ENCODE measurements at regions not wholly inside any gene's neighbourhood (a gene's known extent, or its start where the extent isn't known, plus 50 kb on each side); places are given as distances from the start of the nearest gene placed in this dataset.

DNA sequence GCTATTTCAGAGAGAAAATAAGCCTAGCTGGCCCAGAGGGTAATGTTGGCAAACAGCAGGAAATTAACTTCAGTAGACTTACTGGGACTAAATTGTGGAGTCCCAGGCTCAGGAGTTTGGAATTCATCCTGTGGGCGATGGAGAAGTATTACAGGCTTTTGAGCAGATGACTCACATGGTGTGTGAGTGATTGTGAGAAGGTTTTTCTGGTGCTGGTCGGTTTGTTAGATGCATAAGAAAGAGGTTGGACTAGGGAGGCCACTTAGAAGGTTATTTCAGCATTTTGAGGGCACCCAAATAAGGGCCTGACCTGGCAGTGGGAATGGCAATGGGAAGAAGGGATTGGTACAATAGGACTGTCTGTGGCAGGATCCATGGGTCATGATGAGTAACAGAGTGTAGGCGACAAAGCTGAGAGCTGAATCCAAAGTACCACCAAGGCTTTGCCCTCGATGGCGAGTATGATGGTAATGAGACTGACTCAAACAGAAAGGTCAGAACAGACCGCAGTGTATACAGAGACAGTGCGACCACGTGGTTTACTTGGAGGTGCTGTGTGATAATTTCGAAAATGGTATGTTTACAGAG lies 69.2 kb upstream of the KIF26B start:
- Histone ChIP-seq H3K27me3 (ENCODE audit: insufficient read depth, low read depth, low read length) (no peaks in the 10 kb centered on the region), H3K9me3 (ENCODE audit: low read length) (no peaks in the 10 kb centered on the region), H3K36me3 (ENCODE audit: insufficient read depth, low read length) (no peaks in the 10 kb centered on the region), H3K9ac (ENCODE audit: low read length) (no peak overlapping the region), H3F3A (ENCODE audit: insufficient read depth, low read length, poor library complexity, severe bottlenecking) (no peaks in the 10 kb centered on the region), H3K4me2 (ENCODE audit: low read length) (no peak overlapping the region), H3K79me2 (replicated peaks; ENCODE audit: insufficient read depth, low read length) (no peaks in the 10 kb centered on the region), H3K9me2 (ENCODE audit: insufficient read depth, low read length) (no peaks in the 10 kb centered on the region), H3K4me3 (ENCODE audit: low read length) (no peak overlapping the region), H4K20me1 (ENCODE audit: insufficient read depth) (no peaks in the 10 kb centered on the region), H2AFZ (ENCODE audit: low read depth, low read length) (no peak overlapping the region), H3K27ac (ENCODE audit: low read length) (no peak overlapping the region)
- TF ChIP-seq, protein P1, sequence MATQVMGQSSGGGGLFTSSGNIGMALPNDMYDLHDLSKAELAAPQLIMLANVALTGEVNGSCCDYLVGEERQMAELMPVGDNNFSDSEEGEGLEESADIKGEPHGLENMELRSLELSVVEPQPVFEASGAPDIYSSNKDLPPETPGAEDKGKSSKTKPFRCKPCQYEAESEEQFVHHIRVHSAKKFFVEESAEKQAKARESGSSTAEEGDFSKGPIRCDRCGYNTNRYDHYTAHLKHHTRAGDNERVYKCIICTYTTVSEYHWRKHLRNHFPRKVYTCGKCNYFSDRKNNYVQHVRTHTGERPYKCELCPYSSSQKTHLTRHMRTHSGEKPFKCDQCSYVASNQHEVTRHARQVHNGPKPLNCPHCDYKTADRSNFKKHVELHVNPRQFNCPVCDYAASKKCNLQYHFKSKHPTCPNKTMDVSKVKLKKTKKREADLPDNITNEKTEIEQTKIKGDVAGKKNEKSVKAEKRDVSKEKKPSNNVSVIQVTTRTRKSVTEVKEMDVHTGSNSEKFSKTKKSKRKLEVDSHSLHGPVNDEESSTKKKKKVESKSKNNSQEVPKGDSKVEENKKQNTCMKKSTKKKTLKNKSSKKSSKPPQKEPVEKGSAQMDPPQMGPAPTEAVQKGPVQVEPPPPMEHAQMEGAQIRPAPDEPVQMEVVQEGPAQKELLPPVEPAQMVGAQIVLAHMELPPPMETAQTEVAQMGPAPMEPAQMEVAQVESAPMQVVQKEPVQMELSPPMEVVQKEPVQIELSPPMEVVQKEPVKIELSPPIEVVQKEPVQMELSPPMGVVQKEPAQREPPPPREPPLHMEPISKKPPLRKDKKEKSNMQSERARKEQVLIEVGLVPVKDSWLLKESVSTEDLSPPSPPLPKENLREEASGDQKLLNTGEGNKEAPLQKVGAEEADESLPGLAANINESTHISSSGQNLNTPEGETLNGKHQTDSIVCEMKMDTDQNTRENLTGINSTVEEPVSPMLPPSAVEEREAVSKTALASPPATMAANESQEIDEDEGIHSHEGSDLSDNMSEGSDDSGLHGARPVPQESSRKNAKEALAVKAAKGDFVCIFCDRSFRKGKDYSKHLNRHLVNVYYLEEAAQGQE (IDR thresholded peaks at IDR 0.05; ENCODE audit: borderline replicate concordance), result no peak
- TF ChIP-seq EP300 (conservative IDR thresholded peaks at IDR 0.05; ENCODE audit: poor library complexity, severe bottlenecking) (no peak), RAD21 (conservative IDR thresholded peaks at IDR 0.05) (no peak), MXI1 (conservative IDR thresholded peaks at IDR 0.05; ENCODE audit: poor library complexity, severe bottlenecking) (no peak), POLR2AphosphoS5 (IDR thresholded peaks at IDR 0.05) (no peak), EZH2 (IDR thresholded peaks at IDR 0.05; ENCODE audit: borderline replicate concordance, insufficient read depth, low read length, poor library complexity, severe bottlenecking) (no peak), TAF1 (IDR thresholded peaks at IDR 0.05; ENCODE audit: low read depth) (no peak), SMC3 (conservative IDR thresholded peaks at IDR 0.05; ENCODE audit: poor library complexity) (no peak)

DNA sequence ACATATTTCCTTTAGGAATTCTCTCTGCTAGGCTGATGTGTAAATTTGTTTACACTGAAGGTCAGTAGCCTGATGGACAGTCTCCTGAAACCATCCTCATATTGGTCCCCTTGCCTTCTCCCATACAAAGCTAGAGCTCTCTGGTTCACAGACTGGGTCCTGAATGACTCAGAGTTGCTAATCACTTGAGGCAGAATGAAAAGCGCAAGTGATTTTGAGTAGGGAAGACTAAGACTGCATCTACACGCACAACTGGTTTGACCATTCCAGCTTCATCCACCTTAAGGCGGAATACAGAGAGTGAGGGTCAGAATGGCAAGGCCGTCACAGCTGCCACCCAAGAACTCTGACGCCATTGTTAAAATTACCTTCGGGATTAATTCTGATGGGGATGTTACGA lies 70.2 kb upstream of the KIF26B start:
- Histone ChIP-seq H2AFZ (ENCODE audit: low read depth, low read length) (no peak overlapping the region), H3K9ac (ENCODE audit: low read length) (no peak overlapping the region), H3K27ac (ENCODE audit: low read length) (no peak overlapping the region), H3K4me3 (ENCODE audit: low read length) (no peak overlapping the region), H3K9me3 (ENCODE audit: low read length) (no peaks in the 10 kb centered on the region), H3K27me3 (ENCODE audit: insufficient read depth, low read depth, low read length) (no peaks in the 10 kb centered on the region), H3K4me2 (ENCODE audit: low read length) (no peak overlapping the region), H3F3A (ENCODE audit: insufficient read depth, low read length, poor library complexity, severe bottlenecking) (no peaks in the 10 kb centered on the region), H3K79me2 (replicated peaks; ENCODE audit: insufficient read depth, low read length) (no peaks in the 10 kb centered on the region), H3K36me3 (ENCODE audit: insufficient read depth, low read length) (no peaks in the 10 kb centered on the region), H3K9me2 (ENCODE audit: insufficient read depth, low read length) (no peaks in the 10 kb centered on the region), H4K20me1 (ENCODE audit: insufficient read depth) (no peaks in the 10 kb centered on the region)
- TF ChIP-seq, protein P1 (IDR thresholded peaks at IDR 0.05; ENCODE audit: borderline replicate concordance), result no peak
- TF ChIP-seq POLR2AphosphoS5 (IDR thresholded peaks at IDR 0.05) (no peak), MXI1 (conservative IDR thresholded peaks at IDR 0.05; ENCODE audit: poor library complexity, severe bottlenecking) (no peak), RAD21 (conservative IDR thresholded peaks at IDR 0.05) (no peak), EP300 (conservative IDR thresholded peaks at IDR 0.05; ENCODE audit: poor library complexity, severe bottlenecking) (no peak), SMC3 (conservative IDR thresholded peaks at IDR 0.05; ENCODE audit: poor library complexity) (no peak), EZH2 (IDR thresholded peaks at IDR 0.05; ENCODE audit: borderline replicate concordance, insufficient read depth, low read length, poor library complexity, severe bottlenecking) (no peak), TAF1 (IDR thresholded peaks at IDR 0.05; ENCODE audit: low read depth) (no peak)
- TF ChIP-seq, protein P2, sequence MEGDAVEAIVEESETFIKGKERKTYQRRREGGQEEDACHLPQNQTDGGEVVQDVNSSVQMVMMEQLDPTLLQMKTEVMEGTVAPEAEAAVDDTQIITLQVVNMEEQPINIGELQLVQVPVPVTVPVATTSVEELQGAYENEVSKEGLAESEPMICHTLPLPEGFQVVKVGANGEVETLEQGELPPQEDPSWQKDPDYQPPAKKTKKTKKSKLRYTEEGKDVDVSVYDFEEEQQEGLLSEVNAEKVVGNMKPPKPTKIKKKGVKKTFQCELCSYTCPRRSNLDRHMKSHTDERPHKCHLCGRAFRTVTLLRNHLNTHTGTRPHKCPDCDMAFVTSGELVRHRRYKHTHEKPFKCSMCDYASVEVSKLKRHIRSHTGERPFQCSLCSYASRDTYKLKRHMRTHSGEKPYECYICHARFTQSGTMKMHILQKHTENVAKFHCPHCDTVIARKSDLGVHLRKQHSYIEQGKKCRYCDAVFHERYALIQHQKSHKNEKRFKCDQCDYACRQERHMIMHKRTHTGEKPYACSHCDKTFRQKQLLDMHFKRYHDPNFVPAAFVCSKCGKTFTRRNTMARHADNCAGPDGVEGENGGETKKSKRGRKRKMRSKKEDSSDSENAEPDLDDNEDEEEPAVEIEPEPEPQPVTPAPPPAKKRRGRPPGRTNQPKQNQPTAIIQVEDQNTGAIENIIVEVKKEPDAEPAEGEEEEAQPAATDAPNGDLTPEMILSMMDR (IDR thresholded peaks at IDR 0.05; ENCODE audit: poor library complexity, severe bottlenecking), result no peak

All from neural cell (in vitro differentiated cells).